Natural killer cell (primary cell): ENCODE measurements at regions not wholly inside any gene's neighbourhood (a gene's known extent, or its start where the extent isn't known, plus 50 kb on each side); places are given as distances from the start of the nearest gene placed in this dataset.

ENCODE experiments used
- ATAC-seq, 3 donors: fragments of 150-1000 bp in 2 of 3; fragments of 200-7000 bp in 1 of 3; cut with Tn5 transposase; 1 replicate in 1 of 3; 2 replicates in 2 of 3; pipeline ENCODE4 v1.10.0; 2021; ENCODE audit warnings: mild to moderate bottlenecking in 2 of 3, moderate library complexity in 2 of 3
- DNase-seq, 2 donors: peaks; one replicate each; pipeline versions ENCODE4 v3.0.0 to v3.0.0-alpha.2; 2013 to 2021; ENCODE audit warnings: mixed read lengths in 1 of 2
- H3K27ac ChIP-seq: one replicate; pipeline ENCODE4 v1.5.1; 2013; ENCODE audit warnings: mild to moderate bottlenecking, low read length
- H3K27me3 ChIP-seq: one replicate; pipeline ENCODE4 v1.6.1; 2013; ENCODE audit warnings: low read length; ENCODE audit not compliant: control insufficient read depth, insufficient read depth
- H3K36me3 ChIP-seq: one replicate; pipeline ENCODE4 v1.6.1; 2013; ENCODE audit warnings: low read length; ENCODE audit not compliant: control insufficient read depth, insufficient read depth
- H3K4me1 ChIP-seq: one replicate; pipeline ENCODE4 v1.6.1; 2013; ENCODE audit warnings: low read length; ENCODE audit not compliant: control insufficient read depth, insufficient read depth
- H3K4me3 ChIP-seq: one replicate; pipeline ENCODE4 v1.5.1; 2013; ENCODE audit warnings: low read length
- H3K9me3 ChIP-seq: one replicate; pipeline ENCODE4 v1.6.1; 2013; ENCODE audit warnings: low read length; ENCODE audit not compliant: control insufficient read depth, insufficient read depth
- H3K27ac Mint-ChIP-seq, 2 donors: one replicate each; pipeline ENCODE4 v1.8.0; 2022; ENCODE audit warnings: mild to moderate bottlenecking in 2 of 2, mixed read lengths in 2 of 2, moderate library complexity in 1 of 2
- H3K27me3 Mint-ChIP-seq, 2 donors: one replicate each; pipeline ENCODE4 v1.8.0; 2022; ENCODE audit warnings: low read depth in 2 of 2, mixed read lengths in 2 of 2
- H3K36me3 Mint-ChIP-seq: one replicate; pipeline ENCODE4 v1.8.0; 2022; ENCODE audit warnings: mixed read lengths
- H3K4me1 Mint-ChIP-seq, 2 donors: one replicate each; pipeline ENCODE4 v1.8.0; 2022; ENCODE audit warnings: mixed read lengths in 2 of 2
- H3K4me3 Mint-ChIP-seq: one replicate; pipeline ENCODE4 v1.8.0; 2022; ENCODE audit warnings: mild to moderate bottlenecking, moderate library complexity, mixed read lengths
- H3K9me3 Mint-ChIP-seq, 2 donors: one replicate each; pipeline ENCODE4 v1.8.0; 2022; ENCODE audit warnings: mixed read lengths in 2 of 2
- CTCF ChIP-seq: fragments of 200-600 bp; IDR thresholded peaks from one replicate; pipeline ENCODE4 v1.8.0; 2022; ENCODE audit warnings: antibody characterized with exemption
- WGBS: methylation state at CpG from one replicate; pipeline ENCODE4 v1.1.7; 2013; ENCODE audit warnings: missing lambda C conversion rate; ENCODE audit not compliant: insufficient coverage; 5-methylcytosine and 5-hydroxymethylcytosine counted together
- intact Hi-C: fragments of 100-400 bp; cut with micrococcal nuclease; formaldehyde crosslinking; loops from one replicate; pipeline ENCODE4 v1.14.2; 2022

- no peaks in the 10 kb centered on the region for H3K4me1 ChIP-seq
- H3K9me3 ChIP-seq = no peaks in the 10 kb centered on the region
- DNase-seq = no peak
- ATAC-seq = no peak
- Mint-ChIP-seq H3K4me1 (no peaks in the 10 kb centered on the region), H3K9me3 (no peaks in the 10 kb centered on the region), H3K36me3 (no peaks in the 10 kb centered on the region), H3K4me3 (no peak overlapping the region), H3K27ac (no peak overlapping the region), H3K27me3 (peaks cover 0 to 50% of the 10 kb centered on the region in 2 donors)
- no peak for TF ChIP-seq CTCF
- intact Hi-C loops = no loop called here
- H3K36me3 ChIP-seq = no peaks in the 10 kb centered on the region
- H3K27me3 ChIP-seq = no peaks in the 10 kb centered on the region
- no peak overlapping the region for H3K27ac ChIP-seq
- H3K4me3 ChIP-seq = no peak overlapping the region
- 100% methylated on average over 4 of the region's 6 CpGs for WGBS
Measured at GRCh38 chr6:125667326-125667725, 82.1 kb upstream of the HEY2 start.

- Mint-ChIP-seq H3K27ac (no peak overlapping the region), H3K9me3 (no peaks in the 10 kb centered on the region), H3K4me3 (no peak overlapping the region), H3K27me3 (peaks cover 4 to 57% of the 10 kb centered on the region in 2 donors), H3K4me1 (no peaks in the 10 kb centered on the region), H3K36me3 (no peaks in the 10 kb centered on the region)
- intact Hi-C loops = no loop called here
- Histone ChIP-seq H3K27ac (no peak overlapping the region), H3K4me1 (no peaks in the 10 kb centered on the region), H3K36me3 (no peaks in the 10 kb centered on the region), H3K4me3 (no peak overlapping the region), H3K27me3 (no peaks in the 10 kb centered on the region), H3K9me3 (no peaks in the 10 kb centered on the region)
- ATAC-seq (no peak), DNase-seq (no peak)
- no peak for TF ChIP-seq CTCF
- WGBS = 94% methylated on average over 8 of the region's 8 CpGs
Measured at GRCh38 chr6:125668071-125668470, 81.4 kb upstream of the HEY2 start.

GRCh38 chr6:125670568-125670967, 78.9 kb upstream of the HEY2 start:
- Histone ChIP-seq H3K4me1 (no peaks in the 10 kb centered on the region), H3K27ac (no peak overlapping the region), H3K9me3 (no peaks in the 10 kb centered on the region), H3K27me3 (peaks cover 2% of the 10 kb centered on the region), H3K4me3 (no peak overlapping the region), H3K36me3 (no peaks in the 10 kb centered on the region)
- peaks cover 11 to 61% of the 10 kb centered on the region in 2 donors for H3K27me3 Mint-ChIP-seq
- no peak overlapping the region for H3K27ac Mint-ChIP-seq
- TF ChIP-seq CTCF = no peak
- H3K36me3 Mint-ChIP-seq = no peaks in the 10 kb centered on the region
- no peak for DNase-seq
- intact Hi-C loops = no loop called here
- no peak for ATAC-seq
- 71% methylated on average over 5 of the region's 5 CpGs for WGBS
- no peak overlapping the region for H3K4me3 Mint-ChIP-seq
- no peaks in the 10 kb centered on the region for H3K4me1 Mint-ChIP-seq
- H3K9me3 Mint-ChIP-seq = no peaks in the 10 kb centered on the region

GRCh38 chr6:125671323-125671722, 78.1 kb upstream of the HEY2 start:
- peaks cover 11 to 67% of the 10 kb centered on the region in 2 donors for H3K27me3 Mint-ChIP-seq
- TF ChIP-seq CTCF = no peak

More at GRCh38 chr6:125671323-125671722, 78.1 kb upstream of the HEY2 start:
- Mint-ChIP-seq H3K27ac (no peak overlapping the region), H3K36me3 (no peaks in the 10 kb centered on the region), H3K4me3 (no peak overlapping the region), H3K9me3 (no peaks in the 10 kb centered on the region), H3K4me1 (no peaks in the 10 kb centered on the region)
- Histone ChIP-seq H3K27me3 (peaks cover 2% of the 10 kb centered on the region), H3K4me1 (no peaks in the 10 kb centered on the region), H3K27ac (no peak overlapping the region), H3K9me3 (no peaks in the 10 kb centered on the region), H3K36me3 (no peaks in the 10 kb centered on the region), H3K4me3 (no peak overlapping the region)
- ATAC-seq (no peak), DNase-seq (no peak)
- 80% methylated on average over 1 of the region's 1 CpG for whole genome bisulfite sequencing
- intact Hi-C loops = no loop called here
